IMR-90 (cell line): ENCODE measurements at regions not wholly inside any gene's neighbourhood (a gene's known extent, or its start where the extent isn't known, plus 50 kb on each side); places are given as distances from the start of the nearest gene placed in this dataset.
"Not testable (repeated sequence)": the region's sequence is repeated elsewhere in the genome, so short reads cannot be mapped to it uniquely, and the experiment has no call there.

Source experiments
- ATAC-seq: fragments of 200-7000 bp; cut with Tn5 transposase; 2 replicates; pipeline ENCODE4 v1.9.1; 2020; ENCODE audit warnings: low read depth, mild to moderate bottlenecking, moderate library complexity
- BruUV-seq: library from RNA; stranded (reverse); fragments of 400-500 nt; replicated peaks from 2 replicates; lab custom pipeline; 2021; lab: Mats Ljungman, UMichigan
- CTCF ChIA-PET: fragments of 300-600 bp; formaldehyde crosslinking; extraction: SDS; loops from one replicate; lab custom pipeline; 2021; ENCODE audit warnings: antibody characterized with exemption; lab: Yijun Ruan, JAX
- POLR2A ChIA-PET: fragments of 300-600 bp; sonication (Branson Sonifier 250); formaldehyde crosslinking; loops from one replicate; lab custom pipeline; 2022; ENCODE audit warnings: antibody characterized with exemption; ENCODE audit not compliant: unreplicated experiment; lab: Charles Lee
- DNase-seq: peaks from one replicate; pipeline ENCODE4 v3.0.0; 2013
- H2AFZ ChIP-seq: replicated peaks from 2 replicates; pipeline ENCODE3; 2013; ENCODE audit warnings: low read length, mild to moderate bottlenecking; ENCODE audit not compliant: poor library complexity
- H2AK5ac ChIP-seq: 2 replicates; pipeline ENCODE4 v1.6.1; 2013; ENCODE audit warnings: low read depth, low read length, inconsistent platforms
- H2AK9ac ChIP-seq: replicated peaks from 2 replicates; pipeline ENCODE3; 2013; ENCODE audit warnings: mild to moderate bottlenecking, low read depth, low read length, moderate library complexity; ENCODE audit not compliant: poor library complexity
- H2BK120ac ChIP-seq: 2 replicates; pipeline ENCODE4 v1.6.1; 2013; ENCODE audit warnings: low read depth, low read length, inconsistent platforms
- H2BK15ac ChIP-seq: 3 replicates; pipeline ENCODE4 v1.6.1; 2013; ENCODE audit warnings: low read depth, low read length, inconsistent platforms
- H2BK20ac ChIP-seq: 2 replicates; pipeline ENCODE4 v1.6.1; 2013; ENCODE audit warnings: low read depth, mild to moderate bottlenecking, inconsistent platforms, low read length, moderate library complexity
- H2BK5ac ChIP-seq: 2 replicates; pipeline ENCODE4 v1.6.1; 2013; ENCODE audit warnings: mild to moderate bottlenecking, low read depth, low read length, inconsistent platforms; ENCODE audit not compliant: poor library complexity, severe bottlenecking
- H3K14ac ChIP-seq: replicated peaks from 2 replicates; pipeline ENCODE4 v1.6.1; 2013; ENCODE audit warnings: low read depth, low read length, inconsistent platforms
- H3K18ac ChIP-seq: 2 replicates; pipeline ENCODE4 v1.6.1; 2013; ENCODE audit warnings: low read depth, low read length, control low read depth
- H3K23ac ChIP-seq: 2 replicates; pipeline ENCODE4 v1.6.1; 2013; ENCODE audit warnings: low read depth, low read length, inconsistent platforms
- H3K27ac ChIP-seq: 2 replicates; pipeline ENCODE4 v1.5.1; 2013; ENCODE audit warnings: mild to moderate bottlenecking, control low read depth, low read length; ENCODE audit not compliant: insufficient read depth
- H3K27me3 ChIP-seq: 2 replicates; pipeline ENCODE4 v1.6.1; 2013; ENCODE audit warnings: low read length; ENCODE audit not compliant: control insufficient read depth, insufficient read depth
- H3K36me3 ChIP-seq: 2 replicates; pipeline ENCODE4 v1.6.1; 2013; ENCODE audit warnings: low read length, mixed read lengths; ENCODE audit not compliant: control insufficient read depth, insufficient read depth
- H3K4ac ChIP-seq: 2 replicates; pipeline ENCODE4 v1.6.1; 2013; ENCODE audit warnings: low read depth, low read length, inconsistent platforms
- H3K4me1 ChIP-seq: 2 replicates; pipeline ENCODE4 v1.6.1; 2013; ENCODE audit warnings: low read length, mixed read lengths; ENCODE audit not compliant: control insufficient read depth, insufficient read depth
- H3K4me2 ChIP-seq: 2 replicates; pipeline ENCODE4 v1.6.1; 2013; ENCODE audit warnings: low read depth, mild to moderate bottlenecking, control low read depth, low read length, moderate library complexity
- H3K4me3 ChIP-seq: 2 replicates; pipeline ENCODE4 v1.5.1; 2013; ENCODE audit warnings: low read depth, mild to moderate bottlenecking, control low read depth, low read length, moderate library complexity; ENCODE audit not compliant: insufficient read depth
- H3K56ac ChIP-seq: 2 replicates; pipeline ENCODE4 v1.6.1; 2013; ENCODE audit warnings: low read length, inconsistent platforms; ENCODE audit not compliant: insufficient read depth; ENCODE audit errors: extremely low read depth
- H3K79me1 ChIP-seq, 2 experiments: 2 replicates each; pipeline ENCODE4 v1.6.1; 2013; ENCODE audit warnings: low read length in 2 of 2, inconsistent platforms in 1 of 2, low read depth in 1 of 2
- H3K9ac ChIP-seq: 2 replicates; pipeline ENCODE4 v1.6.1; 2013; ENCODE audit warnings: low read depth, low read length, control low read depth
- H3K9me1 ChIP-seq: 2 replicates; pipeline ENCODE4 v1.6.1; 2013; ENCODE audit warnings: low read length, inconsistent platforms; ENCODE audit not compliant: insufficient read depth
- H3K9me3 ChIP-seq: 2 replicates; pipeline ENCODE4 v1.6.1; 2013; ENCODE audit warnings: low read length; ENCODE audit not compliant: control insufficient read depth, insufficient read depth
- H4K20me1 ChIP-seq: 2 replicates; pipeline ENCODE4 v1.6.1; 2013; ENCODE audit warnings: low read length, inconsistent platforms; ENCODE audit not compliant: insufficient read depth
- H4K5ac ChIP-seq: 2 replicates; pipeline ENCODE4 v1.6.1; 2013; ENCODE audit warnings: mild to moderate bottlenecking, low read depth, low read length, control low read depth
- H4K8ac ChIP-seq, 2 experiments: 2 replicates each; pipeline ENCODE4 v1.6.1; 2013; ENCODE audit warnings: low read depth in 2 of 2, low read length in 2 of 2, control low read depth in 1 of 2, inconsistent platforms in 1 of 2
- H4K91ac ChIP-seq: 2 replicates; pipeline ENCODE4 v1.6.1; 2013; ENCODE audit warnings: low read depth, low read length, inconsistent platforms; ENCODE audit not compliant: insufficient read depth
- WGBS, 2 experiments: methylation state at CpG; one replicate each; pipeline versions ENCODE4 v1.1.5 to v1.1.7; 2013; ENCODE audit warnings: missing lambda C conversion rate in 2 of 2; ENCODE audit not compliant: insufficient read length in 1 of 2; ENCODE audit errors: extremely low coverage in 2 of 2; 5-methylcytosine and 5-hydroxymethylcytosine counted together
- dilution Hi-C: fragments of 300-500 bp; cut with HindIII; formaldehyde crosslinking; loops from one replicate; pipeline ENCODE4 v1.14.3; 2018; ENCODE audit warnings: low sequenced_read_pairs; ENCODE audit not compliant: unreplicated experiment
- in situ Hi-C: fragments of 300-500 bp; cut with MboI; formaldehyde crosslinking; loops from 3 replicates; pipeline ENCODE4 v1.14.3; 2019; ENCODE audit warnings: low sequenced_read_pairs, inconsistent platforms, mixed read lengths
- intact Hi-C: fragments of 100-400 bp; cut with micrococcal nuclease; formaldehyde crosslinking; loops from 2 replicates; pipeline ENCODE4 v1.10.0; 2022

DNA sequence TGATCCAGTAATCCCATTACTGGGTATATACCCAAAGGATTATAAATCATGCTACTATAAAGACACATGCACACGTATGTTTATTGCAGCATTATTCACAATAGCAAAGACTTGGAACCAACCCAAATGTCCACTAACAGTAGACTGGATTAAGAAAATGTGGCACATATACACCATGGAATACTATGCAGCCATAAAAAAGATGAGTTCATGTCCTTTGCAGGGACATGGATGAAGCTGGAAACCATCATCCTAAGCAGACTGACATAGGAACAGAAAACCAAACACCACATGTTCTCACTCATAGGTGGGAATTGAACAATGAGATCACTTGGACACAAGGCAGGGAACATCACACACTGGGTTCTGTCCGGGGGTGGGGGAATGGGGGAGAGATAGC, 277.1 kb downstream of the COG6 start:
- H2AK5ac ChIP-seq, BruUV-seq, H3K18ac ChIP-seq, dilution Hi-C loops, intact Hi-C loops, H2AK9ac ChIP-seq, H3K23ac ChIP-seq, in situ Hi-C loops, H4K5ac ChIP-seq, H3K14ac ChIP-seq, H2BK5ac ChIP-seq, H3K9me3 ChIP-seq, H3K9me1 ChIP-seq, DNase-seq, H3K4me2 ChIP-seq, POLR2A ChIA-PET, H2AFZ ChIP-seq, H3K56ac ChIP-seq, H4K8ac ChIP-seq, H4K91ac ChIP-seq, H2BK120ac ChIP-seq, H3K4me3 ChIP-seq, H2BK15ac ChIP-seq, H3K27me3 ChIP-seq, H3K79me1 ChIP-seq, H2BK20ac ChIP-seq, H4K20me1 ChIP-seq, CTCF ChIA-PET, H3K27ac ChIP-seq, ATAC-seq, H3K9ac ChIP-seq, H3K4me1 ChIP-seq, H3K4ac ChIP-seq, H3K36me3 ChIP-seq: not testable (repeated sequence)
- WGBS, 2 experiments, result no CpG with 5 or more reads among the region's 2 CpGs
